ENCODE measurements at regions not wholly inside any gene's neighbourhood (a gene's known extent, or its start where the extent isn't known, plus 50 kb on each side); places are given as distances from the start of the nearest gene placed in this dataset.
"Not testable (repeated sequence)": the region's sequence is repeated elsewhere in the genome, so short reads cannot be mapped to it uniquely, and the experiment has no call there.

DNA sequence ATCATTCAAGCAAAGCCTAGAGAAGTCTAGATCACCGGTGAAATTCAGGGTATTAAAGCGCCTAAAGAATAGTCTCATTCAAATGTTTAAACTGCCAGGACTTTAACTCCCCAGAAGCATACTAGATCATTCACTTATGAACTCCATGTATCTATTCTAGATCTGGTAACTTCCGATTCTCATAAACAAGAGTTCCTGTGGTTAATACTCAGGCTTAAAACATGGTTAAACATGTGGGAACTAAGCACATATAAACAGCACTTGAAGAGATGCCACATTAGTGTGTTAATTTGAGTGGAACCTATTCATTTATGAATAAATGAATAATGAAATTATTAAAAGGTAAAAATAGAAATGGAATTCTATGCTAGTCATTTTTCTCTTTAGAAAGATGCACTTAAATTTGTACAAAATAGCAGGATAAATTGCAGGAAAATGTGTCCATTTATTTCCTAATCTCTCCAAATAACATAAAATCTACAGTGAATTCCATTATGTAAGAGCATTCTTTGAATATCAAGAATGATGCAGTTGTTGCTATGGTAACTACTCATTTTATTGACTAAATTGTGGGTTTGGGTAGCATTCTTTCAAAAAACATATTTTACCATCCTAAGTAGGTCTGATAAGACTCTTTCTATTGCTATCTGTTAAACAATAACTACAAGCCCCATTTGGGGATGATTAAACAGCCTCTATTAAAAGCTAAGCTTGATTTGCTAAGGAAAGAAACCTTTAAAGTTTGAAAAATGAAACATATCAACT lies 147.6 kb upstream of the TMEM168 start:
- no peak for DNase-seq (ENCODE audit: low spot score)

DNA sequence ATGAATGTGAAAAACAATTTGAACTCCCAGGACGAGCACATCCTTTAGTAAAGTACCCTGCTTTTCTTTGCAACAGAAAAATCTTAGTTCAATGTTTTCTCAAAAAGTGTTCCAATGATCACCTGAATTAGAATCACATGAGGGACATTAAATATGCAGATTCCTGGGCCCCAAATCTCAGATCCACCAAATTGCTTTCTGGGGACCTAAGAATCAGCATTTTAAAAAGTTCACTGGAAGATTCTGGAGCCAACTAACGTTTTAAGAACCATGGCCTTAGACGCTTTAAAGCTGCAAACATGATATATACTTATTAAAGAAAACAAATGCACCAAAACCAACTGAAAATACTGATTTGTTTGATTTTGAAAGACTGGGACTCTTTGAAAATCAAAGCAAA lies 143.4 kb upstream of the TMEM168 start:
- DNase-seq (ENCODE audit: low spot score): no peak

DNA sequence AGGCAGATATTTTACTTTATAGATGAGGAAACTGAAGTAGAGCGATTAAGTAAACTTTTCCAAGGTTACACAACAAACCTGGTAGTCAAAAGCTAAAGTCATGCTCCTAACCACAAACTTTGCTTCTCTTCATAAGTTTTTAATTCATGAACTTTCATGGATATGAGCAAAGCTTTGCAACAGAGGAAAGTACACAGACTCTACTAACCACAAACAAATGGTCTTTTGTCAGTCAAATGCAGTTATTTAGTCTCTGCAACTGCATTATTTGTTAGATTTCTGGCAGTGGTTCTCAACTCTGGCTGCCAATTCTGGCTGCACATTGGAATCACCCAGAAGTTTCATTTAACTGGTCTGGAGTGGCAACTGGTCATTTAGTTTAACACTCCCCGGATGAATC lies 140.6 kb upstream of the TMEM168 start:
- DNase-seq (ENCODE audit: low spot score): peak; percentile 81

DNA sequence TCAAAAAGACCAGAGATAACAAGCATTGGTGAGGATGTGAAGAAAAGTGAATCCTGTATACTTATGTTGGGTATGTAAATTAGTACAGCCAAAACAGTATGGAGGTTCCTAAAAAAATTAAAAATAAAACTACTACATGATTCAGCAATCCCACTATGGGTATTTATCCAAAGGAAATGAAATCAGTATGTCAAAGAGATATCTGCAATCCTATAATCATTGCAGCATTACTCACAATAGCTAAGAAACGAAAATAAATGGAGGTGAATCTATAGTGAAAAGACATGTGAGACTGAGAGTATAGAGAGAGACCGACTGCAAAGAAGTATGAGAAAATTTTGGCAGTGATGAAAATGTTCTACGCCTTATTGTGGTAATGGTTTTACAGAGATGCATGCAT lies 139.2 kb upstream of the TMEM168 start:
- no peak for DNase-seq (ENCODE audit: low spot score)

DNA sequence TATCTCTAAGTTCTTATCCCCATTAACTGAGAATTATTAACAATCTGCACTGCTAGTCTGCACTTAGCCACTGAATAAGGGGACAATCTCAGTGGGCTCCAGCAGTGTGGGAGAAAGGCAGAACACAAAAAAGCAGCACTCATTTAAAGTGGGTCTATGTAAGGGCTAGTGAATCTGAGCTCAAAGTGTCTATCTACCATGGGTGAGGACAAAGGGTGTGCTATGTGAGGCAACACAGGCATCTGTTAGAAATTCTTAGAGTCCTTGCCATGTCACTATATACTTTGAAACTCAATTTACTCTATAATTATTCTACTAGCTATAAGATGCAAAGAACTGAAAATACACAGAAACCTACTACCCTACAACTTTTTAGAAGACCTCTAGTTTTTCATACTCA lies 135.8 kb upstream of the TMEM168 start:
- DNase-seq (ENCODE audit: low spot score): no peak

DNA sequence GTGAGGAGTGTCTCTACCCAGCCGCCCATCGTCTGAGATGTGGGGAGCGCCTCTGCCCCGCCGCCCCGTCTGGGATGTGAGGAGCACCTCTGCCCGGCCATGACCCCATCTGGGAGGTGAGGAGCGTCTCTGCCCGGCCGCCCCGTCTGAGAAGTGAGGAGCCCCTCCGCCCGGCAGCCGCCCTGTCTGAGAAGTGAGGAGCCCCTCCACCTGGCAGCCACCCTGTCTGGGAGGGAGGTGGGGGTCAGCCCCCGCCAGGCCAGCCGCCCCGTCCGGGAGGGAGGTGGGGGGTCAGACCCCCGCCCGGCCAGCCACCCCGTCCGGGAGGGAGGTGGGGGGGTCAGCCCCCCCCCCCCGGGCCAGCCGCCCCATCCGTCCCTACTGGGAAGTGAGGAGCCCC lies 132.4 kb upstream of the TMEM168 start:
- not testable (repeated sequence) for DNase-seq (ENCODE audit: low spot score)

DNA sequence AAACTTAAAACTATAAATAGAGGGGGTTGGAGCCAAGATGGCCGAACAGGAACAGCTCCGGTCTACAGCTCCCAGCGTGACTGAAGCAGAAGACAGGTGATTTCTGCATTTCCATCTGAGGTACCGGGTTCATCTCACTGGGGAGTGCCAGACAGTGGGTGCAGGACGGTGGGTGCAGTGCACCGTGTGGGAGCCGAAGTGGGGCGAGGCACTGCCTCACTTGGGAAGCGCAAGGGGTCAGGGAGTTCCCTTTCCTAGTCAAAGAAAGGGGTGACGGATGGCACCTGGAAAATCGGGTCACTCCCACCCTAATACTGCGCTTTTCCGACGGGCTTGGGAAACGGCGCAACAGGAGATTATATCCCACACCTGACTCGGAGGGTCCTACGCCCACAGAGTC lies 126.2 kb upstream of the TMEM168 start:
- not testable (repeated sequence) for DNase-seq (ENCODE audit: low spot score)

DNA sequence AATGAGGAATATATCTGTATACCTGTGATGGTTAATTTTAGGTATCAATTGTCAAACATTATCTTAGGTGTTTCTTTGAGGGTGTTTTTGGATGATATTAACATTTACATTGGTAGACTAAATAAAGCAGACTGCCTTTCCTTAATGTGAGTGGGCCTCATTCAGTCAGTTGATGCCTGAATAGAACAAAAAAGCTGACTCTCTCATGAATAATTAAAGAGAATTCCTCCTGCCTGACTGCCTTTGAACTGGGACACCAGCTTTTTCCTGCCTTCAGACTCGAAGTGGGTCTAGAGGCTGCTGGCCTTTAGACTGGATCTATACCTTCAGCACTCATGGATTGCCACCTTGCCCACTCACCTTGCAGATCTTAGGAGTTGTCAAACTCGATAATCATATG lies 117.9 kb upstream of the TMEM168 start:
- no peak for DNase-seq (ENCODE audit: low spot score)

DNA sequence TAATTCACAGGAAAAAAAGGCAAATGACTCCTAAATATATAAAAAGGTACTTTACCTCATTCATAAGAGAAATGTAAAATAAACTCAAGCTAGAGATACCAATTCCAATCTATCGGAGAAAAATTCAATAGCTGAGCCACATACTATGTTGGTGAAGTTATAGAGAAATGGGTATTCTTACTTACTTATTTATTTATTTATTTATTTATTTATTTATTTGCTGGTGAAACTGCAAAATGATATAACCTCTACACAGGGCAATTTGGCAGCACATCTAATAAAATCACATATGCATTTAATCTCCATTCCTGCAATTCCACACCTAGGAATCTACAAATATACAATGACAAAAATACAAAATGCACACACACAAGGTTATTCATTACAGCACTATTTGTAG lies 117.5 kb upstream of the TMEM168 start:
- no peak for DNase-seq (ENCODE audit: low spot score)

DNA sequence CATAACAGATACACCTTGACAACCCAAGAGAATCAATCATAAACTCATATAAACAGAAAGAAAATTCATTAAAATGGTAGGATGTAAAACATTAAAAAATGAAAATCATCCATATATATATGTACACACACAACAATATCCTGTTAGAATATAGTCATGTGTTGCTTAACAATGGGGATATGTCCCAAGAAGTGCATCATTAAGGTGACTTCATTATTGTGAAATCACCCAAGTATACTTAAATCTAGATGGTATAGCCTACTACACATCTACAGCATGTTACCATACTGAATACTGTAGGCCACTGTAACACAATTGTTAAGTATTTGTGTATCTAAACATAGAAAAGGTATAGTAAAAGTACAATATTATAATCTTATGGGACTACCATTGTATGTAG lies 115.8 kb upstream of the TMEM168 start:
- DNase-seq (ENCODE audit: low spot score): no peak

DNA sequence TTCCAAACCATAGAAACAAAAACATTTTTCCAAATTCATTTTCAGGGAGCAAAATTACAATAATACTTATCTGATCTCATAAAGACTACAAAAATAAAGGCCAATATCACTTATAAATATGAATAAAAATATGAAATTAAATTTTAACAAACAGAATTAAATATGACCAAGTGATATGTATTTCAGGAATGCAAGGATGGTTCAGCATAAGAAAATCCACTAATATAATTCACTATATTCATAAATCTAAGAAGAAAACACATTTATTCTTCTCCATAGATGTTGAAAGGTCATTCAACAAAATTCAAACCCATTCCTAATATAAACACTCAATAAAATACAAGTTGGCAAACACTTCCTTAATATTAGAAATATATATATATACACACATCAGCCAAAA lies 115.2 kb upstream of the TMEM168 start:
- DNase-seq (ENCODE audit: low spot score): no peak

DNA sequence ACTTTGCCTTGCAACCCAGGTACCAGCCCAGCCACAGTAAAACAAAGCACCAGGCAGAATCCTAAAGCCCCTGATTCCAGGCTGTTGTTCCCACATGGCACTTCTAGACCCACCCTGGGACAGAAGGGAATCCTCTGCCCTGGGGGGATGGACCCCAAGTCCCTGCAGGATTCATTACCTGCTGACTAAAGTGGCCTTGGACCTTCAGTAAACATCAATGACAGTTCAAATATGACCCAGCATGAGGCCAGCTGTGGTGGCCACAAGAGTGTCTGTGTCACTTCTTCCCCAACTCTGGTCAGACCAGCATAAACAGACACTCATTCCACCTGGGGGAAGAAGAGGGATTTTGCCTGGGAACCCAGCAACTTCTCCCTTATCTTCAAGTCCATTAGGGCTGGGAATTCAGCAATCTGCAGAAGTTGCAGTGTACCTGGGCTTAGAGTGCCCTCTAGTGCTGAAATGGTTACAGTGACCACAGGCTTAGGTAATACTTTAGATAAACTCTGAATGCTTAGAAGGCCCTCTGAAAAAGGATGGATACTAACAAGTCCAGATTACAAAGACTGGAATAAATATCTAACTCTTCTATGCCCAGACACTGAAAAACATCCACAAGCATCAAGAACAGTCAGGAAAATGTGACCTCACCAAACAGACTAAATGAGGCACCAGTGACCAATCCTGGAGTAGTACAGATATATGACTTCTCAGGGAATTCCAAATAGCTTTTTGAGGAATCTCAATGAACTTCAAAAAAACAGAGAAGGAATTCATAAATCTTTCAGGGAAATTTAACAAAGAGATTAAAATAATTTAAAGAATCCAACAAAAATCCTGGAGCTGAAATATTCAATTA lies 108.5 kb upstream of the TMEM168 start:
- DNase-seq (ENCODE audit: low spot score): peak; percentile 16

DNA sequence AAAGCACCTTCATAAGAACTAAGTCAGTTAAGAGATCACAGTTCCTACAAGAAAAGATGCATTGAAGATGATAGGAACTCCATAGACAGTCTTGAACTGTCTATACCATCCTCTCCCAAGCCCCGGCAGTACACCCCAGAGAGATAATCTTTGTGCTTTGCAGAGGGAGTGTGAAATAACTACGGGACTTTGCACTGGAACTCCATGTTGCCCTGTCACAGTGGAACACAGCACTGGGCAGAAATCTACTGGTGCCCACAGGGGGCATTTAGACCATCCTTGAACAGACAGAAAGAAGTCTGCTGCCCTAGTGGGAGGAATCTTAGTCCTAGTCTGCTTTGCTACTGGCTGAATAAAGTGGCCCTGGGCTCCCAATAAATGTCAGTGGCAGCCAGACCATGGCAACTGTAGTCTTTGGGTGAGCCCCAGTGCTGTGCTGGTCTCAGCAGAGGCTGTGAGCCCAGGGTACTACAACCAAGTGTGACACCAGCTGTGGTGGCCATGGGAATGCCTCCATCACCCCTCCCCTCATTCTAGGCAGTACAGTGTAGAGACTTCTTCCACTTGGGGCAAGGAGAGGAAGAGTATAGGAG lies 107.7 kb upstream of the TMEM168 start:
- no peak for DNase-seq (ENCODE audit: low spot score)

DNA sequence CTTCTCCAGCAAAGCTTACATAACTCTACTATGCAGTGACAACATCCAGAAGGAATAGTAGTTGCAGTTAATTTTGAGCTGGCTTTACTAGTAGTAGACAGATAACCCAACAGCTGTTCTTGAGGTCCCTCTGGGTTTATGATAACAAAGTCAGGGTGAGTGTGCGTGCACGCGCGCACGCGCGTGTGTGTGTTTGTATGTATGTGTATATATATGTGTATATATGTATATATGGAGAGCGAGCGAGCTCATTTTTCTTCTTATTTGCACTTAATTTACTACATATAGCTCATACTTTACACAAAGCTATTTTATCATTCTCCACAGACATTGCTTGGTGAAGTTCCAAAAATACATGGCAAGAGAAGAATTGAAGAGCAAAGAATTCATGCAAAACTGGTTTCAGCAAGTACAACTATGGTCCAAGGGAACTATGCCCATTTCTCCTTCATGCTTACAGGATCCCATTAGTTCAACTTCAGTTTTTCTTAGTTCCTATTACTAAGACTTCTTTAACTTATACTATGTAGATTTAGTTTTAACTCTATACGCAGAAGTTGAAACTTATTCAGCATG lies 105.9 kb upstream of the TMEM168 start:
- DNase-seq (ENCODE audit: low spot score): no peak

DNA sequence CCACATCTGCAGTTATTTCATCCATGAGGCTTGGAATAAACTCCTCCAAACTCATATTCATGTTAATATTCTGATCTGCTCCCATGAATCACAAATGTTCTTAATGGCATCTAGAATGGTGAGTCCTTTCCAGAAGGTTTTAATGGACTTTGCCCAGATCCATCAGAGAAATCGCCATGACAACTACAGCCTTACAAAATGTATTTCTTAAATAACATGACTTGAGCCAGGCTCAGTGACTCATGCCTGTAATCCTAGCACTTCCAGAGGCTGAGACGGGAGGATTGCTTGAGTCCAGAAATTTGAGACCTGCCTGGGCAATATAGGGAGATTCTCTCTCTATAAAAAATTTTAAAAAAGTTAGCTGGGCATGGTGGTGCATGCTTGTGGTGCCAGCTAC lies 102.1 kb upstream of the TMEM168 start:
- no peak for DNase-seq (ENCODE audit: low spot score)

DNA sequence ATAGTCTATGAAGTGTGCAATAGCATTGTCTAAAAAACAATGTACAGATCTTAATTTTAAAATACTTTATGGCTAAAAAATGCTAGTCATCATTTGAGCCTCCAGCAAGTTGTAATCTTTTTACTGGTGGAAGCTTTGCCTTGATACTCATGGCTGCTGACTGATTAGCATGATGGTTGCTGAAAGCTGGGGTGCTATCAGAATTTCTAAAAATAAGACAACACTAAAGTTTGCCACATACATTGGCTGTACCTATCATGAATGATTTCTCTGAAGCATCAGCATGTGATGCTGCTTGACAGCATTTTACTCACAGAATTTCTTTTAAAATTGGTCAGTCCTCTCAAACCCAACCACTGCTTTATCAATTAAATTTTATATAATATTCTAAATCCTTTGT lies 101.5 kb upstream of the TMEM168 start:
- no peak for DNase-seq (ENCODE audit: low spot score)

DNA sequence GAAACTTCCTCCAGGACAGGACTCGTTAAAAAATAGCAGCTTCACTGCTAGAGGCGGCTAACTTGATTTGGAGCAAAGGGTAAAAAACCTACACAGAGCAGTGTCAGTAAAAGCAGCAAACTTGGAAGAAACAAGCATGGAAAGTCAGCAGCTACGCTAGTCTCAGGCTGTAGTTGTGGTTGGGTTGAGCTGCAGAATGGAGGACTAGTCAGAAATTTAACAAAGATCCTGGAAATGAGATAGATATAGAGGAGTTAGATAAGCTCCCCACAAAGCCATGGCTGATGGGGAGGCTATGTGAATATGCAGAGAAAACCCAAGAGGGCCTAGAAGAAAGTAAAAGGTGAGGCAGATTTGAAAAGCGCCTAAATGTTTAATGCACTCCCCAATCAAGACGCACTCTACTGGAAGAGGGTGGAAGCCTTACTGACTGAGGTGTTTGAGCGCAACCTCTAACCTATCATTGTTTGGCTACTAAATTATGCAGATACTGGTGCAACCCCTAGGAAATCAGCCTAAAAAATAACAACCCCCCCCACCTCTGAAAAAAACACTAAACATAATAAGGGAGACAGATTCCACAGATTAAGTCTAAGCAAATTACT lies 99.7 kb upstream of the TMEM168 start:
- no peak for DNase-seq (ENCODE audit: low spot score)

DNA sequence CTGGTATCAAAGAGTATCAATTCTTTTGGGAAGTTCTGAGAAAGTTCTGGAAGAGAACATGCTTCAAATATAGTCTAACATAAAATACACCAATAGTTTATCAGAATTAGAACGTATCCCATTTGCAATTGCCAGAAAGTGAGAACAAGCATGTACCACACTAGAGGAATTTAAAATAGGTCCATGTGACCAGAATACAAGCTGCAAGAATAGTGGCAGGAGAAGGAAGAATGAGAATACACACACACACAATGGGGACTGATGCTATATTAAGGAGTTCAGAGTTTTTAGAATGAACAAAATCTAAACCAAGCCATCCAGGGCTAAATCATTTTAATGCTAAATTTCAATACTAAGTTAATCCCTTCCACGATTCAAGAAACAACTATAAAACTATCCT lies 99.1 kb upstream of the TMEM168 start:
- peak; percentile 4 for DNase-seq (ENCODE audit: low spot score)

DNA sequence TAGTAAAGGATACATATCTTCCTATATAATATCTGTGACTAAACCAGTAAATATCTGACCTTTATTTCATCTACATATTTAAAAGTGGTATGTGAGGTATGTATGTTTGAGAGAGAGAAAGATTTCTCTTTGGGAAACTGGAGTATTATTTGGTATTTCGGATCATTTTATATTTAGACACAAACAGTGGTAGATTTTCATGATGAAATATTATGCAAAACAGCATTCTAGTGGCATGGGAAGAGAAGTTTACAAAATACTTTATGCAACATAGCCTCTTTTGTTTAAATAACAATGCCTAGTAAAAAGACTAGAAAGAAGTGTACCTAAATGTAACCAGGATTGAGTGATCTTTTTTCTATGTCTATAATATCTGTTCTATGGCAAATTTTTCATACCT lies 98.6 kb upstream of the TMEM168 start:
- no peak for DNase-seq (ENCODE audit: low spot score)

DNA sequence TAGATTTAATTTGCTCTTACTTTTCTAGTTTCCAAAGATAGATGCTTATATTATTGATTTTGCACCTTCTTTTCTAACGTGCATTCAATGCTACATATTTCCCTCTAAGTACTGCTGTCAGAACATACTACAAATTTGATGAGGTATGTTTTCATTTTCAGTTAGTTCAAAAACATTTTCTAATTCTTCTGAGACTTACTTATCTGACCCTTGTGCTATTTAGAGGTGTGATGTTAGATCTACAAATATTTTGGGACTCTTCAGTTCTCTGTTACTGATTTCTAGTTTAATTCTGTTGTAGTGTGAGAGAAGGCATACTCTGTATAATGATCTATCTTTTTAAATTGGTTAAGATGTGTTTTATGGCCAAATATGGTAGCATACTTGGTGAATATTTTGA lies 97.8 kb upstream of the TMEM168 start:
- DNase-seq (ENCODE audit: low spot score): no peak

DNA sequence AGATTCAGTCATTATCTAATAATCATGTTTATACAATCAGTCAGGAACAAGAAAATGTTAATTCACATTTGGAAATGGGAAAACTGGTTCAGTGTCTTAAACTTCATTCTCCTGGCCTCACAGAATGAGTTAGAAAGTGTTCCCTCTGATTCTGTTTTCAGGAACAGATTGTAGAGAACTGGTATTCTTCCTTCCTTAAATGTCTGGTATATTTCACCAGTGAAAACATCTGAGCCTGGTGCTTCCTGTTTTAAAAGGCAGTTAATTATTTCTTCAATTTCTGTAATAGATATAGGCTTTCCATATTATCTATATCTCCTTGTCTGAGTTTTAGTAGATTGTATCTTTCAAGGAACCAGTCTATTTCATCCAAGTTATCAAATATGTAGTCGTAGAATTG lies 97.1 kb upstream of the TMEM168 start:
- peak; percentile 13 for DNase-seq (ENCODE audit: low spot score)

DNA sequence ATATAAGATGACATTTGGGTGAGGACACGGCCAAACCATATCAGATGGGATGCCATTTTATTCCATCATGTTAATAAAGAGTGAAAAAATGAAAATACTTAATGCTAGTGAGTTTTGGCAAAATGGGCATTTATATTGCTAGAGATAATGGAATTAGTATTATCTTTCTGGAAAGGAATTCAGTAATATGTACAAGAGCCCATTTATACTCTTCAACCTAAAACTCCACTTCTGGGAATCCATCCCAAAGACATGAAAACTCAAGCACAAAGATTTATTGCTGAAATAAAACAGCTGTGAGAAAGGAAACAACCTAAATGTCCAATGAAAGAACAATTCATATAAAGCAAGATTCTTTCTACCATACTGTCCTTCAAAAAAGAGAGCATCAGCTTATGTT lies 96.0 kb upstream of the TMEM168 start:
- DNase-seq (ENCODE audit: low spot score): no peak
